ENCODE measurements at regions not wholly inside any gene's neighbourhood (a gene's known extent, or its start where the extent isn't known, plus 50 kb on each side); places are given as distances from the start of the nearest gene placed in this dataset.

DNA sequence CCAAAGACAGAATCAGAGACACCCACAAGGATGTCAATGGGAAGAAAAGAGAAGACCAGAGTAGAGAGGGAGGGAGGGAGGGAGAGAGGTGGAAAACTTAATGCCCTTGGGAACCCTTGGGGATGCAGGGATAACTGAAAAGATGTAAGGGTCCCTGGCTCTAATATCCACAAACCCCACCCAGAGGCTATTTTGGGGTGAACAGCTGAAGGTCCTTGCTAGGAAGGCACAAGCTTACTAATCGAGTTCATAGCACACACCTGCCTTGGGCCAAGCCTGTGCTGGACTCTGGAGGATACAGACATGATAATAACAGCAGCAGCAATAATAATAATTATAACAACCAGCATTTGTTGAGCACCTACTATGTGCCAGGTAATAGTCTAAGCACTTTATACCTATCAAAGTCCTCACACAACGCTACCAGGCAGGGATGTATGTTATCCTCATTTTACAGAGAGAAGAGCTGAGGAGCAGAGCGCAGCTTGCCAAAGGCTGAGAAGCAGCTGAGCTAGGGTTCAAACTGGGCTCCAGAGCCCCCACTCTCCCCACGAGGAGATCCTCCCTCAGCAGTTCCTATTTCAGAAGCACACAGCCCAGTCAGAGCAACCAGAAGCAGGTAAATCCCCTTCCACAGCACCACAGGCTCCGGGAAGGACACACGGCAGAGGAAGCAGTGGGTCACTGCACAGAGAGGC is 174.2 kb downstream of the ANKRD60 start:
- TF ChIP-seq, protein P1, sequence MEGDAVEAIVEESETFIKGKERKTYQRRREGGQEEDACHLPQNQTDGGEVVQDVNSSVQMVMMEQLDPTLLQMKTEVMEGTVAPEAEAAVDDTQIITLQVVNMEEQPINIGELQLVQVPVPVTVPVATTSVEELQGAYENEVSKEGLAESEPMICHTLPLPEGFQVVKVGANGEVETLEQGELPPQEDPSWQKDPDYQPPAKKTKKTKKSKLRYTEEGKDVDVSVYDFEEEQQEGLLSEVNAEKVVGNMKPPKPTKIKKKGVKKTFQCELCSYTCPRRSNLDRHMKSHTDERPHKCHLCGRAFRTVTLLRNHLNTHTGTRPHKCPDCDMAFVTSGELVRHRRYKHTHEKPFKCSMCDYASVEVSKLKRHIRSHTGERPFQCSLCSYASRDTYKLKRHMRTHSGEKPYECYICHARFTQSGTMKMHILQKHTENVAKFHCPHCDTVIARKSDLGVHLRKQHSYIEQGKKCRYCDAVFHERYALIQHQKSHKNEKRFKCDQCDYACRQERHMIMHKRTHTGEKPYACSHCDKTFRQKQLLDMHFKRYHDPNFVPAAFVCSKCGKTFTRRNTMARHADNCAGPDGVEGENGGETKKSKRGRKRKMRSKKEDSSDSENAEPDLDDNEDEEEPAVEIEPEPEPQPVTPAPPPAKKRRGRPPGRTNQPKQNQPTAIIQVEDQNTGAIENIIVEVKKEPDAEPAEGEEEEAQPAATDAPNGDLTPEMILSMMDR (IDR thresholded peaks at IDR 0.05), result no peak
- intact Hi-C loops (cut with DNase I), result no loop called here

DNA sequence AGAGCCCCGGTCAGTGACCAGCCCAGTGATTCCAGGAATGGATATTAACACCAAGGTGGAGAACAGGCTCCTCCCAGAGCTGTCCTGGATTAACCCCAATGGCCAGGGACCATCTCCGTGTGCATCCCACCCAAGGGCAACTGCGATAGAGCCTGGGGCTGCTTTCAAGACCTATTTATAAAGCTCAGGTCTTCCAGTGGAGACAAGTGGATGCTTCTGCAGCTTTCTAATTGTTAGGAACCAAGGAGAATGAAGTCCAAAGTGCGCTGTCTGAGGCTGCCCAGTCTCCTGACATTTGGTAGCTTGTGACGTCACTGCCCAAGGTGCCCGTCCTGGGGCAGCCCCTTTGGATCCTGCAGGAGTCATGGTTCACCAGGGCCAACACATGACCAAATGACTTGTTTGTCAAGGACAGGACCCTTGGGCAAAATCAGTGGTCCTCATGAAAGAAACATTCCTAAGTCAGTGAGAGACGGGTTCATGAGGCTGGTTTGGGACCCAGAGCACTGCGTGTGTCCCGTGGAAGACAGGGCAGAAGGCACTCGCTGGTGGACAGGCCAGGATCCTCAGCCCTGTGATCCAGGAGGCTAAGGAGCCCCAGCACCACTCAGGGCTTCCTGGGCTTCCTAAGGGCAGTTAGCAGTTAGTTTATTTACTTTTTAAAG is 174.9 kb downstream of the ANKRD60 start:
- H3K27me3 ChIP-seq (ENCODE audit: low read depth), result no peaks in the 10 kb centered on the region
- peaks cover 12% of the 10 kb centered on the region for H3K4me1 ChIP-seq
- ATAC-seq (no peak), DNase-seq (no peak)
- H3K4me3 ChIP-seq, result no peak overlapping the region
- H3K9me3 ChIP-seq, result peaks cover 7% of the 10 kb centered on the region
- TF ChIP-seq, protein P1 (IDR thresholded peaks at IDR 0.05), result no peak
- intact Hi-C loops (cut with DNase I), result no loop called here
- no peaks in the 10 kb centered on the region for H3K36me3 ChIP-seq
- no peak overlapping the region for H3K27ac ChIP-seq

More for the DNA sequence above, 174.2 kb downstream of the ANKRD60 start:
- H3K9me3 ChIP-seq, result peaks cover 7% of the 10 kb centered on the region
- H3K36me3 ChIP-seq, result no peaks in the 10 kb centered on the region
- H3K4me1 ChIP-seq, result peaks cover 12% of the 10 kb centered on the region
- DNase-seq, result no peak
- no peaks in the 10 kb centered on the region for H3K27me3 ChIP-seq (ENCODE audit: low read depth)
- H3K27ac ChIP-seq, result no peak overlapping the region
- ATAC-seq, result no peak
- no peak overlapping the region for H3K4me3 ChIP-seq

DNA sequence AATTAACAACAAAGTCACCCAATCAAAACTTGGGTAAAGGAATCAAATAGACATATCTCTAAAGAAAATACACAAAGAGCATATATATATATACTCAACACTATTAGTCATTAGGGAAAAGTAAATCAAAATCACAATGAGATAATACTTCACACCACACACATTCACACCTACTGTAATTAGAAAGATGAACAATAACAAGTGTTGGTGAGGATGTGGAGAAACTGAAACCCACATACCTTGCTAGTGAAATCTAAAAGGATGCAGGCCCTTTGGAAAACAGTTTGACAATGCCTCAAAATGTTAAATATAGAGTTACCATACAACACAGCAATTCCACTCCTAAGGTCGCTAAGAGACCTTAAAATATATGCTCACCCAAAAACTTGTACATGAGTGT is 177.1 kb downstream of the ANKRD60 start:
- ATAC-seq, result no peak
- intact Hi-C loops (cut with DNase I), result no loop called here
- TF ChIP-seq, protein P1 (IDR thresholded peaks at IDR 0.05), result no peak

DNA sequence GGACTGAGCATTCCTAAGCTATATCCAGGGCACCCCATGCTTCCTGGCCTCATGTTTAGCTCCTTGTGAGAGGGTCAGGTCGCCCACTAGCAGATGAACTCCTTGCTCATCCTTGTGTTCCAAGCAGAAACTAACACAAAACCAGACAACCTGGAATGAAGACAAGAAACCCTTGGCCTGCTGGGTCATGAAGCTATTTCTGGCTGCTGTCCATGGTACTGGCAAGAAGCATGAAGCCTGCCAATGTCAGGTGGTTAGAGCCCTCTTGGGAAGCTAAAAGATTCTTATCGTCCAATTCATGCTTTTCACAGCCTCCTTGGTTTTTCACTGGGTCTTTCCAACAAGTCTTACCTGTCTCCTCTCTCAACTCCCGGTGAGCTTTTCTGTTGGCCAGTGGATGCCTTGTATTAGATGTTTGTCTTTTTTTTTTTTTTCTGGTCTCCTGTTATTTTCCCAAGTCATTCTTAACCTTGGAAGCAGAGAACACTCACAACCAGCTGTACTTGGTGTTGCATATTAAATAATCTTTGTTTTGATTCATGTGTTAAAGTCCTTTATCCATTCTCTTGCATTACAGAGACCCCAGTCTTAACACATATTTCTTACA is 180.3 kb downstream of the ANKRD60 start:
- intact Hi-C loops (cut with DNase I), result no loop called here
- DNase-seq (no peak), ATAC-seq (no peak)
- H3K27ac ChIP-seq, result no peak overlapping the region
- H3K9me3 ChIP-seq, result peaks cover 7% of the 10 kb centered on the region
- H3K36me3 ChIP-seq, result no peaks in the 10 kb centered on the region
- H3K4me1 ChIP-seq, result no peaks in the 10 kb centered on the region
- no peaks in the 10 kb centered on the region for H3K27me3 ChIP-seq (ENCODE audit: low read depth)
- TF ChIP-seq, protein P1 (IDR thresholded peaks at IDR 0.05), result no peak
- H3K4me3 ChIP-seq, result no peak overlapping the region

More for the DNA sequence above, 177.1 kb downstream of the ANKRD60 start:
- no peak for DNase-seq
- H3K9me3 ChIP-seq, result peaks cover 7% of the 10 kb centered on the region
- no peaks in the 10 kb centered on the region for H3K36me3 ChIP-seq
- no peak overlapping the region for H3K27ac ChIP-seq
- H3K27me3 ChIP-seq (ENCODE audit: low read depth), result no peaks in the 10 kb centered on the region
- no peak overlapping the region for H3K4me3 ChIP-seq
- H3K4me1 ChIP-seq, result peaks cover 12% of the 10 kb centered on the region

GRCh38 chr20:58046311-58046710 is 182.1 kb downstream of the ANKRD60 start:
- no peaks in the 10 kb centered on the region for H3K36me3 ChIP-seq
- no peak for ATAC-seq
- DNase-seq, result no peak
- H3K27ac ChIP-seq, result no peak overlapping the region
- TF ChIP-seq, protein P1 (IDR thresholded peaks at IDR 0.05), result no peak
- H3K9me3 ChIP-seq, result peaks cover 1% of the 10 kb centered on the region
- intact Hi-C loops (cut with DNase I), result no loop called here
- H3K27me3 ChIP-seq (ENCODE audit: low read depth), result no peaks in the 10 kb centered on the region
- H3K4me3 ChIP-seq, result no peak overlapping the region
- H3K4me1 ChIP-seq, result no peaks in the 10 kb centered on the region
